ENCODE measurements at regions not wholly inside any gene's neighbourhood (a gene's known extent, or its start where the extent isn't known, plus 50 kb on each side); places are given as distances from the start of the nearest gene placed in this dataset.

DNA sequence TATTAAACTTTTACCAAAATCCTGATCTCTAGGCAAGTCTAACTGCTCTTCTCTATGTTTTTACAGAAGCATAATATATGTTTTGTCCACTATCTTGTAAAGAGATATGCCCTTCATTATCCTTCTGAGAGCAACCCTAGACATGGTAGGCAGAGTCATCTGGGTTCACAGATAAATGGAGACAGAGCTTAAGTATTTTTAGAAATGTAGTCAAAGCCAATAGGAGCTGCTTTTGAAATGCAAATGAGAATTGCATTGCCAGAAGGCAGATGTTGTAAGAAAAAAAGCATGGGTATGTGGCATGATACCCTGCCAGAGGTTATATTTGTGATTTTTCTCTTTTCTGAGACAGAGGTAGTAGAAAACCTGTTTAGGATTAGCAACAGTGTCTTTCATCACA, 964.8 kb downstream of the SORCS3 start:
- DNase-seq (ENCODE audit: low spot score) (no peak), ATAC-seq (ENCODE audit: low FRiP score) (no peak)
- TF ChIP-seq, protein P1, sequence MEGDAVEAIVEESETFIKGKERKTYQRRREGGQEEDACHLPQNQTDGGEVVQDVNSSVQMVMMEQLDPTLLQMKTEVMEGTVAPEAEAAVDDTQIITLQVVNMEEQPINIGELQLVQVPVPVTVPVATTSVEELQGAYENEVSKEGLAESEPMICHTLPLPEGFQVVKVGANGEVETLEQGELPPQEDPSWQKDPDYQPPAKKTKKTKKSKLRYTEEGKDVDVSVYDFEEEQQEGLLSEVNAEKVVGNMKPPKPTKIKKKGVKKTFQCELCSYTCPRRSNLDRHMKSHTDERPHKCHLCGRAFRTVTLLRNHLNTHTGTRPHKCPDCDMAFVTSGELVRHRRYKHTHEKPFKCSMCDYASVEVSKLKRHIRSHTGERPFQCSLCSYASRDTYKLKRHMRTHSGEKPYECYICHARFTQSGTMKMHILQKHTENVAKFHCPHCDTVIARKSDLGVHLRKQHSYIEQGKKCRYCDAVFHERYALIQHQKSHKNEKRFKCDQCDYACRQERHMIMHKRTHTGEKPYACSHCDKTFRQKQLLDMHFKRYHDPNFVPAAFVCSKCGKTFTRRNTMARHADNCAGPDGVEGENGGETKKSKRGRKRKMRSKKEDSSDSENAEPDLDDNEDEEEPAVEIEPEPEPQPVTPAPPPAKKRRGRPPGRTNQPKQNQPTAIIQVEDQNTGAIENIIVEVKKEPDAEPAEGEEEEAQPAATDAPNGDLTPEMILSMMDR (IDR thresholded peaks at IDR 0.05), result no peak

DNA sequence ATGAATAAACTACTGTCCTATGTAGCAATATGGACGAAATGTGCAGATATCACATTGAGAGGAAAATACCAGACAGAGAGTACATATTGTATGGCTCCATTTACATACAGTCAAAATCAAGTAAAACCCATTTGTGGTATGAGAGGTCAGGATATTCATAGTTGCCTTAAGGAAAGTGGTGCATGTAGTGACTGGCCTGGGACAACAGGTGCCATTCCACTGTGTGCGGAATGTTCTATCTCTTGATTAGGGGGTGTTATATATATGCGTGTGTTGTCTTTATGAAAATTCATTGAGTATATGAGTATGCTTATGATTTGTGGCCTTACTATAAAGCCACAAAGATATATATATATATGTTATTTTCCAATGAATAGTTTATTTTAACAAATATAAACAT, 964.0 kb downstream of the SORCS3 start:
- TF ChIP-seq, protein P1 (IDR thresholded peaks at IDR 0.05), result no peak
- ATAC-seq (ENCODE audit: low FRiP score) (no peak), DNase-seq (ENCODE audit: low spot score) (no peak)

DNA sequence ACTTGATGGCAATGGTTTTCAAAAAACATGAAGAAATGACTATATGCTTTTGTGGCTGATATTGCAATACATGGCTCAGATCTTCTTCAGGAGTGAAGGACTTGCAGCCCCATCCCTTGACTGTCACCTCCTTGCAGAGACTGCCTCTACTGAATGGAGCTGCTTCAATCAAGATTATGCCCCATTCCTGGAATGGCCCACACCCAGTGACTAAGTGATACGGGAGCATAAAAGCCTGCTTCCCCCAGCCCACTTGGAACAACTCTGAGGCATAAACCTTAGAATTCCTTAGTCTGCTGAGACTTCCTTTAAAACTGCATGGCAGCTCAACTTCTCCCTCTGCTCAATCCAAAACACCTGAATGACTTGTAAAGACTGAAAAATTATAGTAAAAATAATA, 957.1 kb downstream of the SORCS3 start:
- DNase-seq (ENCODE audit: low spot score) (no peak), ATAC-seq (ENCODE audit: low FRiP score) (no peak)
- TF ChIP-seq, protein P1 (IDR thresholded peaks at IDR 0.05), result no peak

DNA sequence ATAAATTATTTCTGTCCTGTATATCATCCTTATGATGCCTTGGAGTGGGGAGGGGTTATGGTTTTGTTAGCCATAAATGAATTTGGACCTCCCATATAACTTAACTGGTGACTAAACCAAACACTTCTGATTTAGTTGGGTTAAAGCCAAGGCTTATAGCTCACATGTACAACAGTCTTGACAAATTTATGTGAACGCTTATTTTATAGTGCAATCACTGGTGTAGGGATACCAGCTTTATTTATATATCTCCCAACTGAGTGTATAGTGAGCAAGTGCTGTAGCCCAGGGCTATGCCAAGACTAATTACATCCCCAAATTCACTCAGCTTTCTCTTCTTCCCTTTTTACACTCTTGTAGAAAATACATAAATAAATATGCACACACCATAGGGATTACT, 956.2 kb downstream of the SORCS3 start:
- DNase-seq (ENCODE audit: low spot score), result no peak
- ATAC-seq (ENCODE audit: low FRiP score), result no peak
- TF ChIP-seq, protein P1 (IDR thresholded peaks at IDR 0.05), result no peak

DNA sequence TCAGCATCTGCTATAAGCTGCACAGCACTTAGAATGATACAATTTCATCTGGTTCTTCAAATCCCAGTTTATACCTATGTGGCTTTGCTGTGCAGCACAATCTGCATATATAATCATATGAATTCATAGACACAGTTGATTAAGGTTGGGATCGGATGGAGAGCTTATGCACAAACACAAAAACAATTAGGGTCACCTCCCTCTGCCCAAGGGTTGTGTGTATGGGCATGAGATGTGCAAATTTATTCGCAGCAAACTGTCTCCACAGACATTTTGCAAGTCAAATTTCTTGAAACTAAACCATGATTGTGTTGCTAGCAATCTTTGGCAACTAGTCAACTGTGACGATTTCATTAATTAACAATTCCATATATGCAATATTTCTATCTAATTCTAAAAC, 955.7 kb downstream of the SORCS3 start:
- DNase-seq (ENCODE audit: low spot score), result no peak
- ATAC-seq (ENCODE audit: low FRiP score), result no peak
- TF ChIP-seq, protein P1 (IDR thresholded peaks at IDR 0.05), result no peak

DNA sequence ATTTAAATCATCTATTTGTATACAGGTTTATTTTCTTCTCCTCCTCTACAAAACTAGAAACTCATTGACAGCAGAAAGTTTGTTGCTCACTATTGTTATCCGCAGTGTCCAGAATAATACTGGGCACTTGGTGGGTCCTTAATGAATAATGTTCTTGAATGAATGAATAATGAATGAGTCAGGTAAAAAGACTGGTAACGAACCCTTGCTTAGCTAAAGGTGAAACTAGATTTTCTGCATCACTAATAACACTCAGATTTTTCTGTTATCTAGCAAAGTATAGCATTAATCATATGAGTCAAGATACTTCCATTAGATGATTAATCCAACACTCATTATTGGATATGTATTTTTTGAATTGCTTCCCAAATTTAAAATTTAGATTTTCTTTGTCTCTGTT, 953.2 kb downstream of the SORCS3 start:
- ATAC-seq (ENCODE audit: low FRiP score) (no peak), DNase-seq (ENCODE audit: low spot score) (no peak)
- TF ChIP-seq, protein P1 (IDR thresholded peaks at IDR 0.05), result no peak

DNA sequence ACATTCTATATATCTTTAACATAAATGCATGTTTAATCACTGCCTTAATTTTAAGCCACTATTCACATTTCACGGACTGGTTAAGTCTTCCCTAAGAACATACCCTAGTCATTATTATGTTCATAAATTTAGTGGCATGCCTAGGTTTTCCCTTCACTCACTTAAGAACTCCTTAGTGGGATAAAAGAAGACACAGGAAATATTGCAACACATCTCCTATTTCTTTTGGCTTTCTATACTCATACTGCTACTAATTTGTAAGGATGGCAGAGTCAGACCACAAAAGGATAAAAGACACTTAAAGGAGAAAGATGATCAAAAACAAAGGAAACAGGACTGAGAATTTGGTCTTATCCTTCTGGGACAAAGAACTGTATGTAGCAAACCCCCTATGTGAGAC, 951.4 kb downstream of the SORCS3 start:
- no peak for ATAC-seq (ENCODE audit: low FRiP score)
- DNase-seq (ENCODE audit: low spot score), result no peak

More for the DNA sequence above, 951.4 kb downstream of the SORCS3 start:
- TF ChIP-seq, protein P1 (IDR thresholded peaks at IDR 0.05), result no peak

Measured in omental fat pad (tissue), 3 donors.